ENCODE measurements at regions not wholly inside any gene's neighbourhood (a gene's known extent, or its start where the extent isn't known, plus 50 kb on each side); places are given as distances from the start of the nearest gene placed in this dataset.

DNA sequence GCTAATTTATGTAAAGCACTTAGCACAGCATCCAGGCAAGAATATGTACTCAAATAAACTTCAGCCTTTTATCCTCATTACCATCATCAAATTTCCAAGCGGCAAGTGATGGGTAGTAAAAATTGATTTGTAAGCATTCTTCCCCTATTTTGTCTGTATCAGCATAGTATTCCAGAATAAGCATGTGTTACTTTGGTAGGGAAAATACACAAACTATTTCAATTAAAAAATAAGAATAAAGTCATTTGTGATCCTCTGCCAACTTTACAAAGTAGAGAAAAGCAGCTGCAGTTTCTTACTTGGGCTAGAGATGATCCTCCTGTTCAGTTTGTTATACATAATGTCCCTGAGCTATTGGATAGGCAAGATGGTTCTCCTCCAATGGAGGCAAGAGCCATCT is 493.2 kb downstream of the ZEB2 start:
- TF ChIP-seq ZC3H10 (CRISPR knock-in tag; IDR thresholded peaks at IDR 0.05) (no peak), PPARA (CRISPR knock-in tag; IDR thresholded peaks at IDR 0.05; ENCODE audit: borderline replicate concordance) (no peak), ZNF565 (CRISPR knock-in tag; conservative IDR thresholded peaks at IDR 0.05; ENCODE audit: low read depth) (no peak), ZNF8 (CRISPR knock-in tag; IDR thresholded peaks at IDR 0.05) (no peak), TOX (CRISPR knock-in tag; IDR thresholded peaks at IDR 0.05; ENCODE audit: borderline replicate concordance) (no peak), TCF4 (CRISPR knock-in tag; IDR thresholded peaks at IDR 0.05; ENCODE audit: borderline replicate concordance) (no peak), ZFP30 (CRISPR knock-in tag; IDR thresholded peaks at IDR 0.05) (no peak)
- TF ChIP-seq, protein P1, sequence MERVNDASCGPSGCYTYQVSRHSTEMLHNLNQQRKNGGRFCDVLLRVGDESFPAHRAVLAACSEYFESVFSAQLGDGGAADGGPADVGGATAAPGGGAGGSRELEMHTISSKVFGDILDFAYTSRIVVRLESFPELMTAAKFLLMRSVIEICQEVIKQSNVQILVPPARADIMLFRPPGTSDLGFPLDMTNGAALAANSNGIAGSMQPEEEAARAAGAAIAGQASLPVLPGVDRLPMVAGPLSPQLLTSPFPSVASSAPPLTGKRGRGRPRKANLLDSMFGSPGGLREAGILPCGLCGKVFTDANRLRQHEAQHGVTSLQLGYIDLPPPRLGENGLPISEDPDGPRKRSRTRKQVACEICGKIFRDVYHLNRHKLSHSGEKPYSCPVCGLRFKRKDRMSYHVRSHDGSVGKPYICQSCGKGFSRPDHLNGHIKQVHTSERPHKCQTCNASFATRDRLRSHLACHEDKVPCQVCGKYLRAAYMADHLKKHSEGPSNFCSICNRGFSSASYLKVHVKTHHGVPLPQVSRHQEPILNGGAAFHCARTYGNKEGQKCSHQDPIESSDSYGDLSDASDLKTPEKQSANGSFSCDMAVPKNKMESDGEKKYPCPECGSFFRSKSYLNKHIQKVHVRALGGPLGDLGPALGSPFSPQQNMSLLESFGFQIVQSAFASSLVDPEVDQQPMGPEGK (CRISPR knock-in tag; IDR thresholded peaks at IDR 0.05; ENCODE audit: borderline replicate concordance), result no peak
- TF ChIP-seq, protein P2, sequence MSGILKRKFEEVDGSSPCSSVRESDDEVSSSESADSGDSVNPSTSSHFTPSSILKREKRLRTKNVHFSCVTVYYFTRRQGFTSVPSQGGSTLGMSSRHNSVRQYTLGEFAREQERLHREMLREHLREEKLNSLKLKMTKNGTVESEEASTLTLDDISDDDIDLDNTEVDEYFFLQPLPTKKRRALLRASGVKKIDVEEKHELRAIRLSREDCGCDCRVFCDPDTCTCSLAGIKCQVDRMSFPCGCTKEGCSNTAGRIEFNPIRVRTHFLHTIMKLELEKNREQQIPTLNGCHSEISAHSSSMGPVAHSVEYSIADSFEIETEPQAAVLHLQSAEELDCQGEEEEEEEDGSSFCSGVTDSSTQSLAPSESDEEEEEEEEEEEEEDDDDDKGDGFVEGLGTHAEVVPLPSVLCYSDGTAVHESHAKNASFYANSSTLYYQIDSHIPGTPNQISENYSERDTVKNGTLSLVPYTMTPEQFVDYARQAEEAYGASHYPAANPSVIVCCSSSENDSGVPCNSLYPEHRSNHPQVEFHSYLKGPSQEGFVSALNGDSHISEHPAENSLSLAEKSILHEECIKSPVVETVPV (CRISPR knock-in tag; IDR thresholded peaks at IDR 0.05), result no peak
- TF ChIP-seq, protein P3, sequence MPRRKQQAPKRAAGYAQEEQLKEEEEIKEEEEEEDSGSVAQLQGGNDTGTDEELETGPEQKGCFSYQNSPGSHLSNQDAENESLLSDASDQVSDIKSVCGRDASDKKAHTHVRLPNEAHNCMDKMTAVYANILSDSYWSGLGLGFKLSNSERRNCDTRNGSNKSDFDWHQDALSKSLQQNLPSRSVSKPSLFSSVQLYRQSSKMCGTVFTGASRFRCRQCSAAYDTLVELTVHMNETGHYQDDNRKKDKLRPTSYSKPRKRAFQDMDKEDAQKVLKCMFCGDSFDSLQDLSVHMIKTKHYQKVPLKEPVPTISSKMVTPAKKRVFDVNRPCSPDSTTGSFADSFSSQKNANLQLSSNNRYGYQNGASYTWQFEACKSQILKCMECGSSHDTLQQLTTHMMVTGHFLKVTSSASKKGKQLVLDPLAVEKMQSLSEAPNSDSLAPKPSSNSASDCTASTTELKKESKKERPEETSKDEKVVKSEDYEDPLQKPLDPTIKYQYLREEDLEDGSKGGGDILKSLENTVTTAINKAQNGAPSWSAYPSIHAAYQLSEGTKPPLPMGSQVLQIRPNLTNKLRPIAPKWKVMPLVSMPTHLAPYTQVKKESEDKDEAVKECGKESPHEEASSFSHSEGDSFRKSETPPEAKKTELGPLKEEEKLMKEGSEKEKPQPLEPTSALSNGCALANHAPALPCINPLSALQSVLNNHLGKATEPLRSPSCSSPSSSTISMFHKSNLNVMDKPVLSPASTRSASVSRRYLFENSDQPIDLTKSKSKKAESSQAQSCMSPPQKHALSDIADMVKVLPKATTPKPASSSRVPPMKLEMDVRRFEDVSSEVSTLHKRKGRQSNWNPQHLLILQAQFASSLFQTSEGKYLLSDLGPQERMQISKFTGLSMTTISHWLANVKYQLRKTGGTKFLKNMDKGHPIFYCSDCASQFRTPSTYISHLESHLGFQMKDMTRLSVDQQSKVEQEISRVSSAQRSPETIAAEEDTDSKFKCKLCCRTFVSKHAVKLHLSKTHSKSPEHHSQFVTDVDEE (CRISPR knock-in tag; IDR thresholded peaks at IDR 0.05), result no peak
- ATAC-seq, result no peak

DNA sequence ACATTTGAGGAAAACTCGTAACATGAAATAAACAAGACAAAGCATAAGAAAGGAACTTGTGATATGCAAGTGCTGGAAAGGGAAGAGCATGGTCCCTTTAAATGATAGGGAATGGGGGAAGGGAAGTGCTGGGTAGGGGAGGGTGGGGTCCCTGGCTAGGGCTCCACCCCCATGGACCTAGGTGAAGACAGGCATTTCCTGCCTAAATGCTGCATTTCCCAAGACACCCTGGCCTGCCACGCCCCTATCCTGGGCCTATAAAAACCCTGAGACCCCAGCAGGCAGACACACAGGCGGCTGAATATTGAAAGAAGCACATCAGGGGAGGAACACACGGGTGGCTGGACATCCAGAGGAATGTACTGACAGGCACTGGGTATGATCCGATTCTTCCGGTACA is 499.9 kb downstream of the ZEB2 start:
- no peak for ATAC-seq
- TF ChIP-seq ZNF565 (CRISPR knock-in tag; conservative IDR thresholded peaks at IDR 0.05; ENCODE audit: low read depth) (no peak), ZFP3 (CRISPR knock-in tag; IDR thresholded peaks at IDR 0.05) (no peak), ZC3H10 (CRISPR knock-in tag; IDR thresholded peaks at IDR 0.05) (no peak), RARB (CRISPR knock-in tag; IDR thresholded peaks at IDR 0.05) (no peak), PPARA (CRISPR knock-in tag; IDR thresholded peaks at IDR 0.05; ENCODE audit: borderline replicate concordance) (no peak), OSR1 (CRISPR knock-in tag; IDR thresholded peaks at IDR 0.05) (no peak), ZNF70 (CRISPR knock-in tag; IDR thresholded peaks at IDR 0.05) (no peak), GLIS3 (CRISPR knock-in tag; IDR thresholded peaks at IDR 0.05) (no peak), ISL1 (CRISPR knock-in tag; IDR thresholded peaks at IDR 0.05) (no peak), ZNF8 (CRISPR knock-in tag; IDR thresholded peaks at IDR 0.05) (no peak), ARNTL (CRISPR knock-in tag; IDR thresholded peaks at IDR 0.05; ENCODE audit: borderline replicate concordance, low read depth) (no peak), CSDC2 (CRISPR knock-in tag; IDR thresholded peaks at IDR 0.05) (no peak), SNAI2 (CRISPR knock-in tag; IDR thresholded peaks at IDR 0.05) (no peak), TOX (CRISPR knock-in tag; IDR thresholded peaks at IDR 0.05; ENCODE audit: borderline replicate concordance) (no peak), ZFP30 (CRISPR knock-in tag; IDR thresholded peaks at IDR 0.05) (no peak)
- TF ChIP-seq, protein P2 (CRISPR knock-in tag; IDR thresholded peaks at IDR 0.05), result no peak
- TF ChIP-seq, protein P4, sequence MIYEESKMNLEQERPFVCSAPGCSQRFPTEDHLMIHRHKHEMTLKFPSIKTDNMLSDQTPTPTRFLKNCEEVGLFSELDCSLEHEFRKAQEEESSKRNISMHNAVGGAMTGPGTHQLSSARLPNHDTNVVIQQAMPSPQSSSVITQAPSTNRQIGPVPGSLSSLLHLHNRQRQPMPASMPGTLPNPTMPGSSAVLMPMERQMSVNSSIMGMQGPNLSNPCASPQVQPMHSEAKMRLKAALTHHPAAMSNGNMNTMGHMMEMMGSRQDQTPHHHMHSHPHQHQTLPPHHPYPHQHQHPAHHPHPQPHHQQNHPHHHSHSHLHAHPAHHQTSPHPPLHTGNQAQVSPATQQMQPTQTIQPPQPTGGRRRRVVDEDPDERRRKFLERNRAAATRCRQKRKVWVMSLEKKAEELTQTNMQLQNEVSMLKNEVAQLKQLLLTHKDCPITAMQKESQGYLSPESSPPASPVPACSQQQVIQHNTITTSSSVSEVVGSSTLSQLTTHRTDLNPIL (CRISPR knock-in tag; IDR thresholded peaks at IDR 0.05; ENCODE audit: low read depth), result no peak
- TF ChIP-seq, protein P1 (CRISPR knock-in tag; IDR thresholded peaks at IDR 0.05; ENCODE audit: borderline replicate concordance), result no peak
- TF ChIP-seq, protein P5, sequence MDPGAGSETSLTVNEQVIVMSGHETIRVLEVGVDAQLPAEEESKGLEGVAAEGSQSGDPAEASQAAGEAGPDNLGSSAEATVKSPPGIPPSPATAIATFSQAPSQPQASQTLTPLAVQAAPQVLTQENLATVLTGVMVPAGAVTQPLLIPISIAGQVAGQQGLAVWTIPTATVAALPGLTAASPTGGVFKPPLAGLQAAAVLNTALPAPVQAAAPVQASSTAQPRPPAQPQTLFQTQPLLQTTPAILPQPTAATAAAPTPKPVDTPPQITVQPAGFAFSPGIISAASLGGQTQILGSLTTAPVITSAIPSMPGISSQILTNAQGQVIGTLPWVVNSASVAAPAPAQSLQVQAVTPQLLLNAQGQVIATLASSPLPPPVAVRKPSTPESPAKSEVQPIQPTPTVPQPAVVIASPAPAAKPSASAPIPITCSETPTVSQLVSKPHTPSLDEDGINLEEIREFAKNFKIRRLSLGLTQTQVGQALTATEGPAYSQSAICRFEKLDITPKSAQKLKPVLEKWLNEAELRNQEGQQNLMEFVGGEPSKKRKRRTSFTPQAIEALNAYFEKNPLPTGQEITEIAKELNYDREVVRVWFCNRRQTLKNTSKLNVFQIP (CRISPR knock-in tag; IDR thresholded peaks at IDR 0.05; ENCODE audit: borderline replicate concordance, low read depth), result no peak
